Amniotic epithelial cell (primary cell): ENCODE measurements at regions not wholly inside any gene's neighbourhood (a gene's known extent, or its start where the extent isn't known, plus 50 kb on each side); places are given as distances from the start of the nearest gene placed in this dataset.

Source experiments
- DNase-seq: peaks from one replicate; pipeline ENCODE4 v3.0.0-alpha.2; 2010; ENCODE audit warnings: low read depth

DNA sequence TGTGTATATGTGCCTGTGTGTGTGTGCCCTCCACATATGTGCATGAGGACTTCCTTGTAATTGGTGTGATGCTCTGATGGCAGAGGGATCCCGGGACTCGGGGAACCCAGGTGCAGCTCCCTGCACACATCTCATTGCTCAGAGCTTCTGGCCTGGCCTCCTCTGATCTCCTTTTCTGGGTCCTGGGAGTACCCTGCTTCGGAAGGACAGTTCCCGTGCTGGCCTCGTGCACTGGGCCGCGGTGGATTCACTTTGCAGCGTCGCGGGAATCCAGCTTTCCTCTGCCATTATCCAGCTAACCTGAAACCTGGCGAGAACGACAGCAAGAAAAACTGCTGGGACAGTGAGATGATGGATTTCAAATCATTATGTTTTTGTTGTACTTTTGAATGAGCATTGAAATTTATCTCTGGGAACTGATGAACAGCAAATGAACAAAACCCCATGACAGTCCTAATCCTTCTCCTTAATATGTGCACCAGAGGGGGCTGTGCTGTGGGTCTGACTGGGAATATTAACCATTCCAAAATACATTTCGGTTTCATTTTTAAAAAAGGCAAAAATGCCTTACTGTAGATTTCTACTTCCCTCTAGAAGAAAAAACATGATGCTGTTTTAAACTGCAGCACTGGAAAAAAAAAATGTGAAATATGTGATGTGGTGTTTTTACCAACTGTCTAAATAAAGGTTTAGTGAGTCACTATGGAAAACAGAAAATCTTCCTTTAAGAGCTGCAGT, 78.2 kb downstream of the PTGR3 start:
- no peak for DNase-seq

- no peak for DNase-seq
Measured at GRCh38 chr18:75129717-75130477, 79.0 kb downstream of the PTGR3 start.

DNA sequence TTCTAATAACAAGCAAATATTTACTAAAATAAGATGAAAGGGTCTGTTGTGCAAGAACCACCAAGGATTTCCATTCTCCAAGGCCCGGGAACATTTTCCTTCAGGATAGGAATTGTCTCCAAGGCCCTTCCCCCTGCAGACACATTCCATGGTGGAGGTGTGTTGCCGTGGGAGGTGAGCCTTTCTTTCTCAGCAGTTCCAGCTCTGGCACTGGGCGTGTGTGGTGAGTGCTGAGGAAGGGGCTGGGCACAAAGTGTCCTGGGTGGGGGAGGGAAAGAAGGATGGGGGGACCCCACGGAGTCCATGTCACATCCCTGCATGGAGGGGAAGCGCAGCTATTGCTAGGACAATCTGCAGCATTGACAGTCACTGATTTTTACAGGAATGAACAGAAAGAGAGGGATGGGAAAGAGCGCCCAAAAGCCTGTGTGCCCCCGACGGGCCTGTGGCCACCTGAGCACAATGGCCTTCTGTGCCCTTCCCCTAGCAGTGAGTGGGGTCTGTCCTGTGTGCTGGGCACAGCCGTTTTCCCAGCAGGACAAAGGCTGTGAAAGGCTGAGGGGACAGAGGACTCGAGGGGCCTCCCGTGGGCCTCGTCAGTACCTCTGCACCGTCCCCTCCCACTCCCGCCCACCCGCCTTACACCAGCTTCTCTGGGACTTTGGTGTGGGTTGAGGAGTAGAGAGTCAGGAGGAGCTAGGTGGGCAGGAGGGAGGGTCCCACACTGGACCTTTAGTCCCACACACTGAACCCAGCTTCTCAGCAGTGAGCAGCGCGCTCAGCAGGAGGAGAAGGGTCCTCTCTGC, 79.8 kb downstream of the PTGR3 start:
- no peak for DNase-seq

GRCh38 chr18:75128051-75128605, 80.8 kb downstream of the PTGR3 start:
- DNase-seq, result no peak

GRCh38 chr18:75127143-75128021, 81.6 kb downstream of the PTGR3 start:
- no peak for DNase-seq

DNA sequence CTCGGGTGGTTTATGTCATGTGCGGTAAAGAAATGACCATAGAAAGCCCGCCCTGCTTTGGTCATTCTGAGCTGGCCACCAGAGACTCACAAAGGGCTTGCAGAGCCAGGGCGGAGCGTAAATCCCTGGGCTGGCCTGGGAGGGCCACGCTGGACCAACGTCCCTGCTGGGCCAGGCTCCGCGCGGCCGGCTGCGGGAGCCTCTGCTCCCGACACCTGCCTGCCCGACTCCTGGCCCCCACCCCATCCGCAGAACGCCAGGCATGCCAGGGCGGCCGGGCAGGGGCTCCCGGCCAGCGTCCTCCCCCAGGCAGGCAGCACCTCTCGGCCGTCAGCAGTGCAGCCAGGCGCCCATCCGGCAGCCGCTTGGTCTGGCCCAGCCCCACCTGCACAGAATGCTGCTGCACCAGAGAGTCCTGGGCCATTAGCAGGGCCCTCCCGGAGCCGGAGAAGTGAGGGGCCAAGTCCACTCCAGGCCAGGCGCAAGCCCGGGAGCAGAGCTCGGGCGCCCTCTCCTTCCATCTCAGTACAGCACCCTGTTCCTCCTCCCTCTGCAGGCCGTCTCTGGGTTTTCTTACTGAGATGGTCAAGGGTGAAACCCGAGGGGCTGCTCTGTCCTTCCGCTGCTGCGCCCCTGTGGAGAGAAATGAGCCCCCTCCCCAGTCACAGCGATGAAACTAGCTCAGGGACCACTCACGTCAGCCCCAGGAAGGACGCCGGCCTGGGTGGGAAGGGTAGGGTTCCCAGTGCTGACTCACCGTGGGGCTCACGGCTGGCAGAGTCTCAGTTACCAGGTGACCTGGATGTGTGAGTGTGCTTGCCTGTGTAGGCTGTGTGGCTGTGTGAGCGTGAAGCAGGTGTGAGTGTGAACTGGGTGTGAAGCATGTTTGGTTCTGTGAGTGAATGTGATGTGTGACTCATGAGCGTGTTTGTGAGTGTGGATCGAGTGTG, 83.3 kb downstream of the PTGR3 start:
- DNase-seq, result peak; percentile 3

DNA sequence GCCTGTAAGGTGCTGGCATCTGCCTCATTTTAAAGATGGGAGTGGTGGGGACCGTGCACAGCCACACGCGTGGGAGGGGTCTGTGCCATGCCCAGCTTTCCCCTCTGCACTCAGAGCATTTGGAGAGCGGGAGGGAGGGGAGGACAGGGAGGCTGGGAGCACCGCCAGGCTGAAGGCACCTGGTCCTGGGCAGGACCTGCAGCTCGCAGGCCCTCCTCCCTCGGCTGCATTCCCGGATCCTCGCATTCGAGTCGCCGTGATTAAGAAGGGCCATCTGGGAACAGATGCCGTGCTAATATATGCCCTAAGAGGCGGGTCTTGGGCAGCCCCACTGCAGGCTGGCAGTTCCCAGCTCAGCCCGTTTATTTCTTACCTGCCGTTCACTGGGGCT, 84.0 kb downstream of the PTGR3 start:
- no peak for DNase-seq

- DNase-seq, result no peak
Measured at GRCh38 chr18:75124551-75124950, 84.4 kb downstream of the PTGR3 start.

DNA sequence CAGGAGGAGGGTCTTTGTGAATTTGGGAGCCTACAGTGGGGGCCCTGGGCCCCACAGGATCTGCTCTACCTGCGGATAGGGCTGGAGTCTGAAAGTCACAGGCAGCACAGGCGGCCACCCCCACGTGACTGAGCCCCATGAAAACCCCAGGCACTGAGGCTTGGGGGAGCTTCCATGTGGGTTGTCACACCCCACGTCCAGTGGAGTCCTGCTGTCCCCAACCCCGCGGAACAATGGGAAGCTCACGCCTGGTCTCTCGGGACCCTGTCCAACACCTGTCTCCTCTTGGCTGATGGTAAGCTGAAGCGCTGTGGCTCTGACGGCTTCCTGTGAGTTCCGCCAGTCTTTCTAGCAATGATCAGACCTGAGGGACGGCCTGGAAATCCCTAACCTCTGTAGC, 85.8 kb downstream of the PTGR3 start:
- DNase-seq, result no peak

DNA sequence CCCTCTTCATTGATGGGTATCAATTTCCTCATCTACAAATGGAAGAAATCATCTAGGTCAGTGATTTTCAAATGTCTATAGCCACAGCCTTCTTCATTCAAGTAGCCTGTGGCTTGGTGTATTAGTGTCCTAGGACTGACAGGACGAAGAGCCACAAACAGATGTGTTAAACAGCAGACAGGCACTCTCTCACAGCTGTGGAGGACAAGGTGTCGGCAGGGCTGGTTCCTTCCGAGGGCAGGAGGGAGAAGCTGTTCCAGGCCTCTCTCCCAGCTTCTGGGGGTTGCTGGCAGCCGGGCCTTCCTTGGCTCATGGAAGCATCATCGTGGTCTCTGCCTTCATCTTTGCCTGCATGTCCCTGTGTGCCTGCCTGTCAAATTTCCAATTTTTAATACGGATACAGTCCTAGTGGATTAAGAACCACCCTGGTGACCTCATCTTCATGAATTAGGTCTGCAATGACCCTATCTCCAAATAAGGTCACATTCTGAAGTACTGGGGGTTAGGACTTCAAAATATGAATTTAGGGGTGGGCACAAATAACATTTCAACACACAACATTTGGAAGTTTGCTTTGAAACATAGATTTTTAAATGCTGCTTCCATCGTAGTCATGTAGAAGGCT, 86.5 kb downstream of the PTGR3 start:
- DNase-seq, result no peak

GRCh38 chr18:75121266-75121665, 87.7 kb downstream of the PTGR3 start:
- no peak for DNase-seq

DNA sequence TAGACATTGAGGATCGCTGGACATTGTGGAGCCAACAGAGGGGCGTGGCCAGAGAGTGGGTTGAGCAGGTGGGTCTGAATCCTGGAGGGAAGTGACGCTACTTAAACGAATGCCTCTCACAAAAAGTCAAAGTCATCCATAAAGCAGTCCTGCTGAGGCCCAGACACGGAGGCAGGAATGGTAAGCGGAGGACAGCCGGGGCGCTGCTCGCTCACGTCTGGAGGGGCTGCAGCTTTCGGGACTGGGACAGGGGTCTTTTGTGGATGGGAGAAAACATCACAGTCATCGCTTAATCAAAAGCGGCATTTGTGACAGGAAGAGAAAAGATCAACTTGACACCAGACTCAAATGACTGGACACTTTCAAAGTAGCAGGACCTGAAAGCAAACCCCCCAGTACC, 88.4 kb downstream of the PTGR3 start:
- no peak for DNase-seq

DNA sequence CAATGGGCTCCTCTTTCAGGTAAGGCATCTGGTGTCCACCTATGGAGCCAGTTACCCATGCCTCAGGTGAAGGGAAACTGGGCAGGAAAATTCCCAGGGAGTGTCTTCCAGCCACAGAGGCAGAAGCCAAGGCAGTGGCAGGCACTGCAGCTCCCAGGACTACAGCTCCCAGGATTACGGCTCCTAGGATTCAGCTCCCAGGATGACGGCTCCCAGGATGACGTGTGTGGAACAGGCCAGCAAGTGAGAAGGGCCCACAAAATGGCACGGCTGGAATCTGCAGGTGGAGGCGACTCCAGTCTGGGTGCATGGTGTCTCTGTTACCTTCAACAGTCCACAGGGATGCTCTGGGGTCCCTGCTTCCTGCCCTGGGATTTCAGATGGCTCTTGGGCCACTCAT, 92.1 kb downstream of the PTGR3 start:
- DNase-seq, result no peak

DNA sequence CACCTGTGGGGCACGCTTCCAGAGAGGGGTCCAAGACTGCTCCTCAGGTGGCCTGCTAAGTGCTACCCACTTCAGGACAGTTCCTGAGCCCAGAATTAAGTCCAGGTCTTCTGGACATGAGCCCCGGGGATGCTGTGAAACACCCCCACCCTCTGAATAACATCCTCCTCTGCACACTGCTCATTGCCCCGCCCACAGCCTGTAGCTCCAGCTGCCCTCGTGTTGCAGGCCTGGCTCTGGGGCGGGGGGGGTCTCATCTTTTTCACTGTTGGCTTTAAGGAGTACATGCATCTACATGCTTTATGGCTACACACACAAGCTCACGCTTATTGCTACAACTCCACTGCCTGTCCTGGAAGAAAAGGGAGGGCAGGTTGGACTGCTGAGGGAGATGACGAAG, 92.8 kb downstream of the PTGR3 start:
- no peak for DNase-seq

DNA sequence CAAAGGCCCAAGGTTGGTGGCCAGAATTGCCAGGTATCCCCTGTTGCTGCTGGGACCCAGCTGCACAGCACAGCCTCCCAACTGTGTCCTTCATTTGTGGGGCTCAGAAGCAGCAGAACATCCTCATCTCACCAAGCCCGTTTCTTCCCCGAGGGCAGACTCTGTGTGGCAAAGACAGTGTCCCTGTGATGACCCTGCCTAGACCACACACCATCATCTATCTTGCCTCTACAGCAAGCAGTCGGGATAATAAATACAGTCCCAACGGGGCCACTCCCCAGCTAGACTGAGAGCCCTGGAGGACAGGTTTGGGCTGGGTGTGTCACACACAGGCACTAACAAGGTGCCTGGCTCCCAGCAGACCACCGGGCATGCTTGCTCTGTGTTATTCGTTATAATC, 93.4 kb downstream of the PTGR3 start:
- no peak for DNase-seq
